Left lung (tissue), 4 donors: ENCODE measurements at regions not wholly inside any gene's neighbourhood (a gene's known extent, or its start where the extent isn't known, plus 50 kb on each side); places are given as distances from the start of the nearest gene placed in this dataset.
"Not testable (repeated sequence)": the region's sequence is repeated elsewhere in the genome, so short reads cannot be mapped to it uniquely, and the experiment has no call there.

Experiments
- ATAC-seq: fragments of 200-7000 bp; cut with Tn5 transposase; one replicate; pipeline ENCODE4 v1.9.1; 2020; ENCODE audit warnings: moderate library complexity
- DNase-seq, 4 donors: peaks; one replicate each; pipeline ENCODE4 v3.0.0-alpha.2; 2013 to 2020
- H3K27ac ChIP-seq, 2 donors: fragments of 200-600 bp; sonication (generic) in 1 of 2; one replicate each; pipeline versions ENCODE4 v1.5.0 to v1.8.0; 2020 to 2021
- H3K27me3 ChIP-seq, 2 donors: fragments of 200-600 bp; sonication (generic) in 1 of 2; one replicate each; pipeline versions ENCODE4 v1.5.0 to v1.8.0; 2020 to 2021
- H3K36me3 ChIP-seq, 2 donors: fragments of 200-600 bp; sonication (generic) in 1 of 2; one replicate each; pipeline versions ENCODE4 v1.5.0 to v1.8.0; 2020 to 2021
- H3K4me1 ChIP-seq, 2 donors: fragments of 200-600 bp; one replicate each; pipeline ENCODE4 v1.8.0; 2021
- H3K4me3 ChIP-seq, 2 donors: fragments of 200-600 bp; sonication (generic) in 1 of 2; one replicate each; pipeline versions ENCODE4 v1.5.0 to v1.8.0; 2020 to 2021; ENCODE audit warnings: mild to moderate bottlenecking in 1 of 2
- H3K9me3 ChIP-seq, 2 donors: fragments of 200-600 bp; sonication (generic) in 1 of 2; one replicate each; pipeline versions ENCODE4 v1.5.0 to v1.8.0; 2020 to 2021
- intact Hi-C, 2 donors: fragments of 100-400 bp; cut with DNase I; formaldehyde crosslinking; loops; one replicate each; pipeline versions ENCODE4 v1.11.2 to v1.14.2; 2022
- TF ChIP-seq, protein P1 (sequence below), 2 donors: fragments of 200-600 bp; sonication (generic) in 1 of 2; IDR thresholded peaks; one replicate each; pipeline versions ENCODE4 v1.5.0 to v1.8.0; 2021; ENCODE audit warnings: antibody characterized with exemption in 2 of 2
- donor health status: DM: no; HTN: yes; CAD: no.
- donor health status: DM: no; HTN: no; CAD: no.

DNA sequence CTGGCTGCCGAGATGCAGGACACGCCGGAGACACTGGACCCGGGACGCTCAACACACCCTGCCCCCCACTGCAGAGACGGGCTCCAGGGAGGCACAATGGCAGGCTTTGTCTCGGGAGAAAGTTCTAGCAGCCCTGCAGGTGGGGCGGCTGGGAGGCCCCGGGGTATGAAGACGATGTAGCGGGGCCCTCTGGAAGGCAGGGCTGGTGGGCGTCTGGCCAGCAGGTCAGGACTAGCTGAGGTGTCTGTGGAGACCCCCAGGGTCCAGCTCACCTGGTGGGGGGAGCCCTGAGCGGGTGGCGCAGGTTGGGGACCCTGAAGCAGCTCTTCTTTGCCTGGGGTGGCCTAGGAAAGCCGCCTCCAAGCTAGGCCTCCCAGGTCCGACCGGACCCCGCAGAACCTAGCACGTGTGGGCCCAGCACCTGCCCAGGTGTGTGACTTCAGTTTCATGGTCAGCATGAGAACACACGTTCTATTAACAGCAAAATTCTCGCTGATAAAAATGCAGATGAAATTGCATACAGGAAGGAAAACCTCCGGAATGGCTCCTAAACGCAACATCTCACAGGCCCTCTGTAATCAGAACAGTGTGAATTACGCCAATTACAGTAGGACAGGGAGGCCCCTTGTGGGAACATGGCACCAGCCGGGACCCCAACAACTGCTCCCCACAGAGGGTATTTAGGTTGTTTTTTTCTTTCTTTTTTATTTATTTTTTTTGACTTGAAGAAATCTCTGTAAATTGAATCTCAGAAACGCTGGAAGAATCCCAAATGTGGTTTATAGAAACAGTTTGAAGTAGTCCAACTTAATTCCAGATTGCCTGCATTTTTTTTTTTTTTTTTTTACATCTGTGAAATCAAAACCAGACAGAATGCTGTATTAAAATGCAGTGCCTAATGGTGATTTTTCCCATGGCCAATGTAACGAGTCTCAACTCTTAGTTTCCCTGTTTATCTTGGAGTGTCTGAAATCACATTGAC is 195.6 kb upstream of the ZNF469 start:
- DNase-seq, H3K27ac ChIP-seq, H3K4me3 ChIP-seq, intact Hi-C loops, H3K36me3 ChIP-seq, H3K4me1 ChIP-seq, ATAC-seq, H3K9me3 ChIP-seq: not testable (repeated sequence)
- H3K27me3 ChIP-seq = peaks cover 0 to 10% of the 10 kb centered on the region in 2 donors

GRCh38 chr16:88188171-88188895 is 194.4 kb upstream of the ZNF469 start:
- H3K27ac ChIP-seq, H3K36me3 ChIP-seq, H3K4me1 ChIP-seq, H3K4me3 ChIP-seq, intact Hi-C loops, ATAC-seq, H3K9me3 ChIP-seq, DNase-seq: not testable (repeated sequence)
- H3K27me3 ChIP-seq = peaks cover 0 to 10% of the 10 kb centered on the region in 2 donors

DNA sequence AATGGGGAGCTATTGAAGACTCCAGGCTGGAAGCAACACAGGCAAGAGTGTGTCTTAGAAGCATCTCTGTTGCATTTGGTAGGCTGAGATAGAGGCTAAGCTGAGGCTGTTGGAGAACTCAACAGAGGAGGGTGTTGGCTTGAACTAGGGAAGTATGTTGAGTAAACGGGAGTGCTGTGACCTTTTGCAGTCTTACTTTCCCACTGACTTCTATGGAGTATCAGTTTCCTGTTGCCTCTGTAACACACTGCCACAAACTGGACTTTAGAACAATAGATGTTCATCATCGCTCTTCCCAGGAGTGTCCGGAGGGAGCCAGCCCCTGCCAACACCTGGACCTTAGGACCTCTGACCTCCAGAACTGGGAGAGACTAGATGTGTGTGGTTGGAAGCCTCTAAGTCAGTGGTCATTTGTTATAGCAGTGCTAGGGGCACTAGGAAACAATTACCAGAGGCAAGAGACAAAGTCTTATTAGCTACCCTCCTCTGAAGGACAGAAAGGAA is 192.1 kb upstream of the ZNF469 start:
- DNase-seq, H3K27ac ChIP-seq, ATAC-seq, H3K9me3 ChIP-seq, H3K36me3 ChIP-seq, H3K4me1 ChIP-seq, H3K4me3 ChIP-seq, intact Hi-C loops: not testable (repeated sequence)
- peaks cover 0 to 18% of the 10 kb centered on the region in 2 donors for H3K27me3 ChIP-seq

DNA sequence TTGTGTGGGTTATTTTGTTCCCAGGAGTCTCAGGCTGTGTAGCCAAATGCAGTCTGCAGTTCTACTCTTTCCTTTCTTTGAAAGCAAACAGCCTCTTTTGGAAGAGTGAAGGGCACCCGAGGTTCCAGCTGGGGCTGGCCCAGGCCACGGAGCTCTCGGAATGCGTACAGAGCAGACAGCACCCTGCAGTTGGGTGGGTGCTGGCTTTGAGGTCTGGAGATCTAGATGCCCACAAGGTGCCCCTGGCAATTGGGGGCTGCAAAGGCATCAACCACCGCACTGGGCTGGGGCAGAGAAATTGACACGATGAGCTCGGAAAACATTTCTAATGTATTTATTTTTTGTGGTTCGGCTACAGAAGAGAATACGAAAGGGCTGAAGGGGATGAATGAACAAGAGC is 191.6 kb upstream of the ZNF469 start:
- H3K27ac ChIP-seq, ATAC-seq, H3K36me3 ChIP-seq, H3K4me3 ChIP-seq, H3K4me1 ChIP-seq, intact Hi-C loops, DNase-seq, H3K9me3 ChIP-seq: not testable (repeated sequence)
- H3K27me3 ChIP-seq = peaks cover 0 to 18% of the 10 kb centered on the region in 2 donors

- H3K4me1 ChIP-seq = peaks cover 0 to 2% of the 10 kb centered on the region in 2 donors
- peaks cover 0 to 5% of the 10 kb centered on the region in 2 donors for H3K9me3 ChIP-seq
- H3K36me3 ChIP-seq = no peaks in the 10 kb centered on the region
- no peak overlapping the region for H3K27ac ChIP-seq
- no peak overlapping the region for H3K4me3 ChIP-seq
- TF ChIP-seq, protein P1, sequence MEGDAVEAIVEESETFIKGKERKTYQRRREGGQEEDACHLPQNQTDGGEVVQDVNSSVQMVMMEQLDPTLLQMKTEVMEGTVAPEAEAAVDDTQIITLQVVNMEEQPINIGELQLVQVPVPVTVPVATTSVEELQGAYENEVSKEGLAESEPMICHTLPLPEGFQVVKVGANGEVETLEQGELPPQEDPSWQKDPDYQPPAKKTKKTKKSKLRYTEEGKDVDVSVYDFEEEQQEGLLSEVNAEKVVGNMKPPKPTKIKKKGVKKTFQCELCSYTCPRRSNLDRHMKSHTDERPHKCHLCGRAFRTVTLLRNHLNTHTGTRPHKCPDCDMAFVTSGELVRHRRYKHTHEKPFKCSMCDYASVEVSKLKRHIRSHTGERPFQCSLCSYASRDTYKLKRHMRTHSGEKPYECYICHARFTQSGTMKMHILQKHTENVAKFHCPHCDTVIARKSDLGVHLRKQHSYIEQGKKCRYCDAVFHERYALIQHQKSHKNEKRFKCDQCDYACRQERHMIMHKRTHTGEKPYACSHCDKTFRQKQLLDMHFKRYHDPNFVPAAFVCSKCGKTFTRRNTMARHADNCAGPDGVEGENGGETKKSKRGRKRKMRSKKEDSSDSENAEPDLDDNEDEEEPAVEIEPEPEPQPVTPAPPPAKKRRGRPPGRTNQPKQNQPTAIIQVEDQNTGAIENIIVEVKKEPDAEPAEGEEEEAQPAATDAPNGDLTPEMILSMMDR (IDR thresholded peaks at IDR 0.05) = no peak
- intact Hi-C loops = no loop called here
- ATAC-seq (no peak), DNase-seq (no peak)
- H3K27me3 ChIP-seq = peaks cover 0 to 8% of the 10 kb centered on the region in 2 donors
Measured at GRCh38 chr16:88192601-88193000, 190.2 kb upstream of the ZNF469 start.

GRCh38 chr16:88193706-88194396 is 188.9 kb upstream of the ZNF469 start:
- DNase-seq (peak in 3 of 4 donors; percentile 25 to 78 (median 51)), ATAC-seq (peak; percentile 96)
- intact Hi-C loops = not testable (repeated sequence)

More at GRCh38 chr16:88193706-88194396, 188.9 kb upstream of the ZNF469 start:
- not testable (repeated sequence) for H3K27me3 ChIP-seq, H3K4me3 ChIP-seq, H3K36me3 ChIP-seq, H3K4me1 ChIP-seq, H3K9me3 ChIP-seq, H3K27ac ChIP-seq
- TF ChIP-seq, protein P1 (IDR thresholded peaks at IDR 0.05) = peak; percentile 44 to 71
